Liver (tissue), 8 donors: ENCODE measurements at regions not wholly inside any gene's neighbourhood (a gene's known extent, or its start where the extent isn't known, plus 50 kb on each side); places are given as distances from the start of the nearest gene placed in this dataset.
A peak's percentile ranks its signal among the peaks of the same experiment; 100 is the strongest.

ENCODE experiments used
- DNase-seq: peaks from one replicate; pipeline ENCODE4 v3.0.0-alpha.2; 2017; ENCODE audit warnings: low spot score
- H3K27ac ChIP-seq, 2 donors: one replicate each; pipeline ENCODE4 v1.7.0; 2013; ENCODE audit warnings: inconsistent platforms in 2 of 2, low read length in 2 of 2, control low read depth in 1 of 2, low read depth in 1 of 2, mild to moderate bottlenecking in 1 of 2
- H3K27me3 ChIP-seq, 4 donors: one replicate each; pipeline versions ENCODE4 v1.6.1 to v1.7.0; 2013; ENCODE audit warnings: low read length in 3 of 4, inconsistent platforms in 1 of 4, mild to moderate bottlenecking in 1 of 4, moderate library complexity in 1 of 4; ENCODE audit not compliant: control insufficient read depth in 4 of 4, insufficient read depth in 4 of 4
- H3K36me3 ChIP-seq, 4 donors: one replicate each; pipeline versions ENCODE4 v1.6.1 to v1.7.0; 2013; ENCODE audit warnings: low read length in 3 of 4, mild to moderate bottlenecking in 3 of 4, low read depth in 1 of 4, moderate library complexity in 1 of 4; ENCODE audit not compliant: control insufficient read depth in 4 of 4, insufficient read depth in 3 of 4
- H3K4me1 ChIP-seq, 4 donors: one replicate each; pipeline versions ENCODE4 v1.6.1 to v1.7.0; 2013; ENCODE audit warnings: low read length in 3 of 4, mild to moderate bottlenecking in 3 of 4, moderate library complexity in 1 of 4; ENCODE audit not compliant: control insufficient read depth in 4 of 4, insufficient read depth in 4 of 4
- H3K4me3 ChIP-seq, 3 donors: one replicate each; pipeline versions ENCODE4 v1.6.1 to v1.7.0; 2013; ENCODE audit warnings: low read length in 3 of 3, control low read depth in 1 of 3, low read depth in 1 of 3, mild to moderate bottlenecking in 1 of 3
- H3K9ac ChIP-seq, 2 donors: one replicate each; pipeline ENCODE4 v1.7.0; 2013; ENCODE audit warnings: low read length in 2 of 2, mild to moderate bottlenecking in 2 of 2, moderate library complexity in 2 of 2, control low read depth in 1 of 2, low read depth in 1 of 2
- H3K9me3 ChIP-seq, 4 donors: one replicate each; pipeline versions ENCODE4 v1.6.1 to v1.7.0; 2013; ENCODE audit warnings: low read length in 3 of 4; ENCODE audit not compliant: control insufficient read depth in 4 of 4
- ATF3 ChIP-seq: IDR thresholded peaks from 2 replicates; pipeline ENCODE4 v1.6.1; 2016; ENCODE audit warnings: antibody characterized with exemption
- CTCF ChIP-seq: fragments of 150-350 bp; IDR thresholded peaks from 2 replicates; pipeline ENCODE4 v1.5.1; 2017; ENCODE audit warnings: improper control_type of control experiment, low read depth, low read length; ENCODE audit not compliant: missing input control
- EGR1 ChIP-seq, 2 donors: IDR thresholded peaks; 2 replicates each; pipeline ENCODE4 v1.6.1; 2016 to 2018; ENCODE audit warnings: antibody characterized with exemption in 2 of 2, low read depth in 2 of 2
- FOXA1 ChIP-seq: IDR thresholded peaks from 2 replicates; pipeline ENCODE4 v1.6.1; 2016; ENCODE audit warnings: antibody characterized with exemption
- FOXA2 ChIP-seq: IDR thresholded peaks from 2 replicates; pipeline ENCODE4 v1.6.1; 2016; ENCODE audit warnings: antibody characterized with exemption
- GABPA ChIP-seq, 2 donors: IDR thresholded peaks in 1 of 2; conservative IDR thresholded peaks in 1 of 2; 2 replicates each; pipeline ENCODE4 v1.6.1; 2016; ENCODE audit warnings: antibody characterized with exemption in 2 of 2, mild to moderate bottlenecking in 1 of 2, moderate library complexity in 1 of 2
- HNF4A ChIP-seq, 2 donors: conservative IDR thresholded peaks; 2 replicates each; pipeline ENCODE4 v1.6.1; 2016; ENCODE audit warnings: antibody characterized with exemption in 2 of 2, mild to moderate bottlenecking in 2 of 2
- HNF4G ChIP-seq: IDR thresholded peaks from 2 replicates; pipeline ENCODE4 v1.6.1; 2016; ENCODE audit warnings: antibody characterized with exemption
- JUND ChIP-seq, 2 donors: IDR thresholded peaks; 2 replicates each; pipeline ENCODE4 v1.6.1; 2016; ENCODE audit warnings: antibody characterized with exemption in 2 of 2
- MAX ChIP-seq: IDR thresholded peaks from 2 replicates; pipeline ENCODE4 v1.6.1; 2016; ENCODE audit warnings: antibody characterized with exemption
- NR2F2 ChIP-seq: IDR thresholded peaks from 2 replicates; pipeline ENCODE4 v1.6.1; 2016; ENCODE audit warnings: antibody characterized with exemption
- RAD21 ChIP-seq, 2 donors: IDR thresholded peaks; 2 replicates each; pipeline ENCODE4 v1.6.1; 2016; ENCODE audit warnings: antibody characterized with exemption in 2 of 2, mild to moderate bottlenecking in 2 of 2
- REST ChIP-seq: IDR thresholded peaks from 2 replicates; pipeline ENCODE4 v1.6.1; 2016; ENCODE audit warnings: antibody characterized with exemption, mild to moderate bottlenecking
- RXRA ChIP-seq, 2 donors: IDR thresholded peaks; 2 replicates each; pipeline ENCODE4 v1.6.1; 2017 to 2018; ENCODE audit warnings: antibody characterized with exemption in 2 of 2, mild to moderate bottlenecking in 1 of 2
- SP1 ChIP-seq: IDR thresholded peaks from 2 replicates; pipeline ENCODE4 v1.6.1; 2018; ENCODE audit warnings: antibody characterized with exemption, mild to moderate bottlenecking
- YY1 ChIP-seq: IDR thresholded peaks from 2 replicates; pipeline ENCODE4 v1.6.1; 2016; ENCODE audit warnings: antibody characterized with exemption, mild to moderate bottlenecking
- WGBS: extraction: QIAGEN DNeasy Blood & Tissue Kit; methylation state at CpG from one replicate; pipeline ENCODE4 v1.1.7; 2013; 5-methylcytosine and 5-hydroxymethylcytosine counted together
- TF ChIP-seq, protein P1 (sequence below): IDR thresholded peaks from 2 replicates; pipeline ENCODE4 v1.6.1; 2016; ENCODE audit warnings: antibody characterized with exemption
- donor health status: healthy.
- donor health status: healthy.
- donor health status: healthy.
- donor health status: healthy.
- donor health status: healthy.

GRCh38 chr9:79945016-79945415 is 373.3 kb downstream of the TLE4 start:
- no peak for DNase-seq
- H3K27me3 ChIP-seq: no peaks in the 10 kb centered on the region
- 79% methylated on average over 1 of the region's 1 CpG for WGBS
- H3K4me3 ChIP-seq: no peak overlapping the region
- no peaks in the 10 kb centered on the region for H3K4me1 ChIP-seq
- TF ChIP-seq ATF3 (no peak), RAD21 (IDR thresholded peaks at IDR 0.05) (peak; percentile 33 to 39)
- no peak overlapping the region for H3K27ac ChIP-seq
- H3K36me3 ChIP-seq: no peaks in the 10 kb centered on the region
- no peak overlapping the region for H3K9ac ChIP-seq
- no peaks in the 10 kb centered on the region for H3K9me3 ChIP-seq

- Histone ChIP-seq H3K27ac (no peak overlapping the region), H3K27me3 (no peaks in the 10 kb centered on the region), H3K36me3 (no peaks in the 10 kb centered on the region), H3K4me3 (no peak overlapping the region), H3K4me1 (no peaks in the 10 kb centered on the region), H3K9me3 (no peaks in the 10 kb centered on the region), H3K9ac (no peak overlapping the region)
- WGBS: 82% methylated on average over 6 of the region's 6 CpGs
- no peak for DNase-seq
- no peak for TF ChIP-seq HNF4A (conservative IDR thresholded peaks at IDR 0.05)
- no peak for TF ChIP-seq NR2F2
- TF ChIP-seq FOXA2: no peak
- no peak for TF ChIP-seq RAD21 (IDR thresholded peaks at IDR 0.05)
- TF ChIP-seq RXRA (IDR thresholded peaks at IDR 0.05): no peak
- no peak for TF ChIP-seq FOXA1
- TF ChIP-seq GABPA (IDR thresholded peaks at IDR 0.05 in 1 of 2, conservative IDR thresholded peaks at IDR 0.05 in 1 of 2): no peak
- no peak for TF ChIP-seq CTCF
- no peak for TF ChIP-seq EGR1 (IDR thresholded peaks at IDR 0.05; ENCODE audit: low read depth in 2 of 2)
- TF ChIP-seq REST: no peak
- no peak for TF ChIP-seq JUND (IDR thresholded peaks at IDR 0.05)
- TF ChIP-seq SP1: no peak
- TF ChIP-seq MAX: no peak
- no peak for TF ChIP-seq YY1
- TF ChIP-seq, protein P1, sequence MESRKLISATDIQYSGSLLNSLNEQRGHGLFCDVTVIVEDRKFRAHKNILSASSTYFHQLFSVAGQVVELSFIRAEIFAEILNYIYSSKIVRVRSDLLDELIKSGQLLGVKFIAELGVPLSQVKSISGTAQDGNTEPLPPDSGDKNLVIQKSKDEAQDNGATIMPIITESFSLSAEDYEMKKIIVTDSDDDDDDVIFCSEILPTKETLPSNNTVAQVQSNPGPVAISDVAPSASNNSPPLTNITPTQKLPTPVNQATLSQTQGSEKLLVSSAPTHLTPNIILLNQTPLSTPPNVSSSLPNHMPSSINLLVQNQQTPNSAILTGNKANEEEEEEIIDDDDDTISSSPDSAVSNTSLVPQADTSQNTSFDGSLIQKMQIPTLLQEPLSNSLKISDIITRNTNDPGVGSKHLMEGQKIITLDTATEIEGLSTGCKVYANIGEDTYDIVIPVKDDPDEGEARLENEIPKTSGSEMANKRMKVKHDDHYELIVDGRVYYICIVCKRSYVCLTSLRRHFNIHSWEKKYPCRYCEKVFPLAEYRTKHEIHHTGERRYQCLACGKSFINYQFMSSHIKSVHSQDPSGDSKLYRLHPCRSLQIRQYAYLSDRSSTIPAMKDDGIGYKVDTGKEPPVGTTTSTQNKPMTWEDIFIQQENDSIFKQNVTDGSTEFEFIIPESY: no peak
- TF ChIP-seq ATF3: no peak
- TF ChIP-seq HNF4G: no peak
Measured at GRCh38 chr9:79940919-79941318, 369.2 kb downstream of the TLE4 start.
